ENCODE measurements at regions not wholly inside any gene's neighbourhood (a gene's known extent, or its start where the extent isn't known, plus 50 kb on each side); places are given as distances from the start of the nearest gene placed in this dataset.

- CTCF ChIA-PET: no interaction called here
- DNase-seq (ENCODE audit: low read depth): no peak
- H3K27me3 ChIP-seq (ENCODE audit: control insufficient read depth, insufficient read depth, low read length): no peaks in the 10 kb centered on the region
- no peak for TF ChIP-seq CTCF (IDR thresholded peaks at IDR 0.05; ENCODE audit: insufficient read depth, low read depth, low read length)
- POLR2A ChIA-PET: no interaction called here
- no peaks in the 10 kb centered on the region for H3K36me3 ChIP-seq (ENCODE audit: control insufficient read depth, insufficient read depth, low read length)
- no peak overlapping the region for H3K4me3 ChIP-seq (ENCODE audit: low read depth, low read length)
Observed at GRCh38 chr14:97021001-97021400, 223.8 kb downstream of the VRK1 start.

- ChIA-PET CTCF (interaction anchor here (1.1 kb wide), 1 partner anchor 28 kb away, joined by 3 read pairs; no protein-coding TSS in a partner anchor), POLR2A (no interaction called here)
- H3K27me3 ChIP-seq (ENCODE audit: control insufficient read depth, insufficient read depth, low read length): no peaks in the 10 kb centered on the region
- no peak for DNase-seq (ENCODE audit: low read depth)
- no peaks in the 10 kb centered on the region for H3K36me3 ChIP-seq (ENCODE audit: control insufficient read depth, insufficient read depth, low read length)
- H3K4me3 ChIP-seq (ENCODE audit: low read depth, low read length): no peak overlapping the region
- TF ChIP-seq CTCF (IDR thresholded peaks at IDR 0.05; ENCODE audit: insufficient read depth, low read depth, low read length): no peak
Observed at GRCh38 chr14:97021571-97022168, 224.5 kb downstream of the VRK1 start.

DNA sequence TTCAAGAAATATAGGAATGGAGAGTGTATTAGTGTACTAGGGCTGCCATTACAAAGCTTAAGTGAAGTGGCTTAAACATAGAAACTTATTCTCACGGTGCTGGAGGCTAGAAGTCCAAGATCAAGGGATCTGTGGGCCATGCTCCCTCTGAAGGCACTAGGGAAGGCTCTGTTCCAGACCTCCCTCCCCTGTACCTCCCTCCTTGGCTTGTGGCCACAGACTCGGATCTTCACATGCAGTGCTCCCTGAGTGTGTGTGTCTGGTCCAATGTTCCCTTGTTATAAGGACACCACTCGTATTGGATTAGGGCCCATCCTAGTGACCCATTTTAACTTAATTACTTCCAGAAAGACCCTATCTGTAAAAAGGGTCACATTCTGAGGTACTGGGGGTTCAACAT, 225.6 kb downstream of the VRK1 start:
- Histone ChIP-seq H3K27me3 (ENCODE audit: control insufficient read depth, insufficient read depth, low read length) (no peaks in the 10 kb centered on the region), H3K4me3 (ENCODE audit: low read depth, low read length) (no peak overlapping the region), H3K36me3 (ENCODE audit: control insufficient read depth, insufficient read depth, low read length) (no peaks in the 10 kb centered on the region)
- no peak for TF ChIP-seq CTCF (IDR thresholded peaks at IDR 0.05; ENCODE audit: insufficient read depth, low read depth, low read length)
- ChIA-PET POLR2A (no interaction called here), CTCF (interaction anchor here (1.1 kb wide), 1 partner anchor 27 kb away, joined by 3 read pairs; no protein-coding TSS in a partner anchor)
- DNase-seq (ENCODE audit: low read depth): no peak

- TF ChIP-seq CTCF (IDR thresholded peaks at IDR 0.05; ENCODE audit: insufficient read depth, low read depth, low read length): no peak
- ChIA-PET POLR2A (no interaction called here), CTCF (no interaction called here)
- Histone ChIP-seq H3K27me3 (ENCODE audit: control insufficient read depth, insufficient read depth, low read length) (no peaks in the 10 kb centered on the region), H3K36me3 (ENCODE audit: control insufficient read depth, insufficient read depth, low read length) (no peaks in the 10 kb centered on the region), H3K4me3 (ENCODE audit: low read depth, low read length) (no peak overlapping the region)
- DNase-seq (ENCODE audit: low read depth): no peak
Observed at GRCh38 chr14:97023871-97024270, 226.7 kb downstream of the VRK1 start.

DNA sequence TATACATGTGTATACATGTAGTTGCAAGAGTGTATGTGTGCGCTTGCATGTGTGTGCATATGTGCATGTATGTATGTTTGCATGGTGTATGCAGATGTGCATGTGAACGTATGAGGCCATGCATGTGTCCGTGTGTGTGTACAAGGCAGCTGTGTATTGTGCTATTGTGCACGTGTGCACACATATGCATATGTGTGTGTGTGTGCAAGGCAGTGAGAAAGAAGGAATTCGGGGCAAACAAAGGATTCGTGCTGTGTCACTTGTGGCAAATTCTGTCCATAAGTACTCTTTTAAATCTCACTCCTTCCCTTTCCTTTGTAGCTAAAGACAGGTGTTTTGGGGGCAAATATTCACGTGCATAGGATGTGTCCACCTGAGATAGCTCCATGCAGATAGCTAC, 227.1 kb downstream of the VRK1 start:
- CTCF ChIA-PET: no interaction called here
- TF ChIP-seq CTCF (IDR thresholded peaks at IDR 0.05; ENCODE audit: insufficient read depth, low read depth, low read length): no peak
- POLR2A ChIA-PET: no interaction called here
- no peak for DNase-seq (ENCODE audit: low read depth)
- no peaks in the 10 kb centered on the region for H3K36me3 ChIP-seq (ENCODE audit: control insufficient read depth, insufficient read depth, low read length)
- no peaks in the 10 kb centered on the region for H3K27me3 ChIP-seq (ENCODE audit: control insufficient read depth, insufficient read depth, low read length)
- no peak overlapping the region for H3K4me3 ChIP-seq (ENCODE audit: low read depth, low read length)
